Activated CD4-positive, alpha-beta T cell treated with anti-CD3 and anti-CD28 coated beads for 4 hours (primary cell): ENCODE measurements at regions not wholly inside any gene's neighbourhood (a gene's known extent, or its start where the extent isn't known, plus 50 kb on each side); places are given as distances from the start of the nearest gene placed in this dataset.
"Not testable (repeated sequence)": the region's sequence is repeated elsewhere in the genome, so short reads cannot be mapped to it uniquely, and the experiment has no call there.

Experiments
- DNase-seq, 2 donors: peaks; one replicate each; pipeline ENCODE4 v3.0.0-alpha.2; 2020

DNA sequence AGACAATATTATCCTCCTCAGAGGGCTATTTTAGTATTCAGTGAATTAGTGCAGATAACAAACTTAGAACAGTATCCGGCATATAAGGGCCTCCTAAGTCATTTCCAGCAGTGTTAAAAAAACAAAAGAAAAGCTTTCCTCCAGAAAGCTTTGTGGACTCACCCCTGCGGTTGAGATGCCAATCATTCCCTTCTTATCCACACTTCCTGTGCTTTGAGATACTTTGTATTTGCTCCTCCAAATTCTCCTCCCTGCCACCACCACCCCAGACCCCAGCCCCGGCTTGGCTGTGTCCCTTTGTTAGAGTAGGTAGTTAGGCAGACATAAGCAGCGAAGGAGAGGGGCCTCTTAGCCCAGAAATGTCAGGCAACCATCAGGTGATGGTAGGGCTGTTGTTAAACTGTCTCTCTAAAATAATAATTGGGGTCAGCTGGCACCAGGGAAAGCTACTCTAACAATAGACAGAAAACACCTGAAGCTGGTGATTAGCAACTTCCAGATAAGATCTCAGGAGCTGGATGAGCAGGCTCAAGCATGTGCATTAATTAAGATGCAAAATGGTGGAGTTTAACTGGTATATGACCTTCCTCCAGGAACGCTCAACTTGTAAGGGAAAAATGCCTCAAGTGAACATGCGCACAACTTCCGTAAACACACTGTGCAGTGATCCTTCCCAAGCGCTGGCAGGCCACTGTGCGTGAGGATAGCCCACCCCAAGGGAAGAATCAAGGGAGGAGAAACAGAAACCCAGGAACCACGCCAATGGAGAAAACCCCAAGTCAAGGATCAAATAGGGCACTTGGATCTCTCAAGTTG is 152.1 kb upstream of the EEA1 start:
- DNase-seq: no peak

DNA sequence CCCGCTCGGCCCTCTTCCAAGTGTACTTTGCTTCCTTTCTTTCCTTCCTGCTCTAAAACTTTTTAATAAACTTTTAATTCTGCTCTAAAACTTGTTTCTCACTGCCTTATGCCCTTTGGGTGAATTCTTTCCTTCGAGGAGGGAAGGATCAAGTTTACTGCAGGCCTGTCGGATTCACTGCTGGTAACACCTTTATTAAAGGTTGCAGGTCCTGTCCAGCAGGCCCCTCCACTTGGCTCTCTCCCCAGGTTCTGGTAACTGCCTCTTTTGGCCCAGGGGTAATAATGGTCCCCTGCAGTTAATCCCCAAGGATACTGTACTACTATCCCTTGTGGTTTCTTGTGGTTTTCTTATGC is 152.7 kb upstream of the EEA1 start:
- no peak for DNase-seq

DNA sequence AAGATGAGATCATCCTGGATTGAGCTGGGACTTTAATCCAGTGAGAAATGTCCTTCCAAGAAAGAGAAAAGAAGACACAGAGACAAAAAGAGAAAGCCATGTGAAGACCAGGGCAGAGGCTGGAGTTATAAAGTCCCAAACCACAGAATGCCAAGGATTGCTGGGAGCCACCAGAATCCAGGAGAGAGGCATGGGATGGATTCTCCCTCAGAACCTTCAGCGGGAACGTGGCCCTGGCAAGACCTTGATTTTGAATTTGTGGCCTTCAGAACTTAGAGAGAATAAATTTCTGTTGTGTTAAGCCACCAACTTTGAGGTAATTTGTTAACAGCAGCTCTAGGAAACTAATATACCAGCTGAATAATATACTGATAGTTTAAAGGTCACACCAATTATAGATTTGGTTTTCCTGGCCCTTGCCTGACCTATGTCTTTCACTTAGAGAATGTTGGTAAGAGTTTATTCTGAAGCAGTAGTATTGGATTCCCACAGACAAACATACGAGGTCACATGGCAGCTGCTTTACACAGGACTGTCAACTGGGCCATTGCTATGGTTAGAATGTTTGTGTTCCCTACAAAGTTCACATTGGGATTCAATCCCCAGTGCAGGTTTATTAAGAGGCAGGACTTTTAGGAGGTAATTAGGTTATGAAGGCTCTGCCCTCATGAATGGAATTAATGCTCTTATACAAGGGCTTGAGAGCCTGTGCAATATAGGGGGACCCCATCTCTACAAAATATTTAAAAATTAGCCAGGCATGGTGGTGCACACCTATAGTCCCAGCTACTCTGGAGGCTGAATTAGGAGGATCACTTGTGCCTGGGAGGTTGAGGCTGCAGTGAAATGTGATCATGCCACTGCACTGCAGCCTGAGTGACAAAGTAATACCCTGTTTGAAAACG is 156.5 kb upstream of the EEA1 start:
- no peak for DNase-seq

DNA sequence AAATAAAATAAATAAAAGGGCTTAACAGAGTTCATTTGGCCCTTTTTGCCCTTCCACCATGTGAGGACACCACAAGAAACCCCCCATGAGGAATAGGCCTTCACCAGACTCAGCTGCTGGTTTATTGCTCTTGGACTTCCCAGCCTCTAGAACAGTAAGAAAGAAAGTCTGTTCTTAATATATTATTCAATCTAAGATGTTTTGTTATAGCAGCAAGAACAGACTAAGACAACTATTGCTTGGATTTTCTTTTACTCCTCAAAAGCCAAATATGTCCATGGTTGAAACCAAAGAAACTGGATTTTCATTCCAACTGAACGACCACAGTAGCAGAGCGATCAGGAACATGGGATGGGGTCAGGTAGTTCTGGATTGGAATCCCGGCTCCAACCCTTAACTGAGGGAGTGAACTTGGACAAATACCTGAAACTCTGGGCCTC is 157.2 kb upstream of the EEA1 start:
- no peak for DNase-seq

DNA sequence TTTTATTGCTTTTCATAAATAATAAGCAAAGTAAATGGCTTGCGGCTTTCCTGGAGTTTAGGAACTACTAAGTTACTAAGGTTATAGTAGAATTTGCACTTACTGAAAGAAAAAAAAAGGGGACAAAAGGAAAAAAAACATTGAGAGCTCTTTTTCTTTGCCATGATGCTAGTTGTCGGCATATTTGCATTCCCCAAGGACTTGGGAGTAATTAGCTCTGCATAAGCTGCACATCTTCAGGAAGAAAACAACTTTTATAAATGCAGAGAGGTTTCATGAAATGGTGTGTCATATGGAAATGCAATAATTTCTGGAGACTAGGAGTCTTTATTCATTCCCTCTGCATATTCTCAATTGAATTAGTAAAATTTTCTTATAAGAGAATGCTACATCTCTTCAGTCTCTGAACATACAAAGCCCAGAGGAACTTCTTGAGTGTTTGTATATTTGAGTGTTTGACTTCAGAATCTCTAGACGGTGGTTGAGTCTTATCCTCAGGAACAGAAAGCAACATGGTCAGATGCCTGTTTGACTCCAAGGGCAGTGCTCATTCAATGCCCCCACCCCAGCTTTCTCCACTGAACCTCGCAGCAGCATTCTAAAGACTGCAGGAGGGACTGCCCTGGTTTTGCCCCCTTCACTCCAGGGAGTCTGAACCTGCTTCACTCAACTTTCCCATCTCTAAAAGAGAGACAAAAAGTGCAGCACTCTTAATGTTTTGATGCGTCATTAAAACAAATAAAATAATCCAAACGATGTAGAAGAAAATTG is 158.9 kb upstream of the EEA1 start:
- no peak for DNase-seq

DNA sequence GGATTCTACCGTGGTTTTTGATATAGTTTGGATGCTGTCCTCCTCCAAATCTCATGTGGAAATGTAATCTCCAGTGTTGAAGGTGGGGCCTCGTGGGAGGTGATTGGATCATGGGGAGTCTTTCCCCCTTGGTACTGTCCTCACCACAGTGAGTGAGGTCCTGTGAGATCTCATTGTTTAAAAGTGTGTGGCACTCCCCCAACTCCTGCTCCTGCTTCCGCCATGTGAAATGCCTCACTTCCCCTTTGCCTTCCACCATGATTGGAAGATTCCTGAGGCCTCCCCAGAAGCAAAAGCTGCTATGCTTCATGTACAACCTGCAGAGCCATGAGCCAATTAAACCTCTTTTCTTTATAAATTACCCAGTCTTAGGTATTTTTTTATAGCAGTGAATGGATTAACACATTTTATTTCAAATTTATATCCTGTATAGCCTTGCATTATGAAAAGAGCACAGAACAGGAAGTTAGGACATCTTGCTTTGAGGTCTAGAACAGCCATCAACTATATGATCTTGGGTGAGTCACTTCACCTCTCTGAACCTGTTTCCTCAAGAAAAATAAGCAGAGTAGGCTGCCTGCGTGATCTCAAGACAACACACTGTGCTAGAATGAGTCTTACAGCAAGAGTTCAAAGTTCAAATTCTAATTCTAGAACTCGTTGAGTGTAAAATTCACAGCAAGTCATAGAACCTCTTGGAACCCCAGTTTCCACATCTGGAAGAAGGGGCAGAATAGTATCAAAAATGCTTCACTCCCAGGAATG is 160.9 kb upstream of the EEA1 start:
- DNase-seq: peak in 1 of 2 donors; percentile 5

DNA sequence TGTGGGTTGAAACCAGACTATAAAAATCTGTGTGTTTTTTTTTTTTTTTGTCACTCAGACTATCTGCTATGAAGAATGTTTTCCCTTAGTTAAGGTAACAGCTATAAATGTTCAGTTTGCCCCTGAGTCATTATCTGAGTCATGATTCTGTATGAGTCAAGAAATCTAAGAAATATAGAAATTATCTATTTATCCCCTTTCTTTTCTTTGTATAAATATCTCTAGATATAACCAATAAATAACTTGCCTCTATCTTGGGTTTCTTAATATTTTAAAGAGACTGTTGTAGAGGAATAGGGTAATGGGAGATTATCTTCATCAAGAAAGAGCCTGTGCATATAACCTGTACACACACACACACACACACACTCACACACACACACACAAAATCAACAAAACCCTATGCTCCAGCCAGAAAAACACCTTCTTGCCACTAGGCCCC is 161.7 kb upstream of the EEA1 start:
- DNase-seq: no peak

DNA sequence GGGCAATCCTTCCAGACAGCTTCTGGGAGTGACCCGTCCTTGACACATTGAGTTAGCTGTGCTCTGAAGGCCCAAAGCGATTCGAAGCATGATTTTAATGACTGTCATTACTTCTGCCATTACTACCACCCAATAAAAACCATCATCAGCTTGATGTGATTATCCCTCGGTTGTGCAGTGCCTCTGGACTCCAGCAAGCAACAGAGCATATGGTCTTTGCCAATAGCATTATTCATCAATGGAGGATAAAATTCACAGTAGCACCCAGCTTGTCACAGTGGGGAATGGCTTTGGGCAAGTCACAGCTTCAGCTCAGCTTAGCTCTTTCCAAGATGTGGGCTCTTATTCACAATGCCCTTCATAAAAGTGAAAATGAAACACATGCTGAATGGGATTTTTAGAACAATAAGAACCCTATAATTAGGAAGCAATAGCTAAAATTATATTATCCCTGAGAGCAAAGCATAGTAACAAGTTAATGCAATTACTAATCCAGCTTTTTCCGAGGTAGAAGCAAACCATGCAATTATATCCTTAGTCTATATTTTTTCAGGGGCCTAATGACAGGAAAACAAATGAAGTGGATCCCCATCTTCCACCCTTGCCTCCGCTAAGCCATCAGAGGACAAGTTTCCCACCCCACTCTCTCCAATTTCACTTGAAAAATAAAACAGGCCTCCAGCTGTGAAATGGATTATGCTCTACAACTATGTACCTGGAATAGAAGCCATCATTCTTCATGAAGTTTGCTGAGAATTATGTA is 163.0 kb upstream of the EEA1 start:
- DNase-seq: no peak

DNA sequence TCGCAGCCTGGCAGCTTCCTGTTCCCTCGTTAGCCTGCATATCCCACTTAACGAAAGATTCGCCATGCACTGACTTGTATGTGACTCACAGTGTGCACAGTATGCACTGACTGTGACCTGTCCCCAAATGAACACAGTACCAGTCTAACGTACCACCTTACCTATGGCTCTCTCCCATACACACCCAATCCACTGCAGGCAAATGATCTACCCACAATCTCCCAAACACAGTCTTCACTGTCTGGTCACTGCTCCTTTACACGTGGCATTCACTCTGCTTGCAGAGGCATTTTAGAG is 163.5 kb upstream of the EEA1 start:
- no peak for DNase-seq

DNA sequence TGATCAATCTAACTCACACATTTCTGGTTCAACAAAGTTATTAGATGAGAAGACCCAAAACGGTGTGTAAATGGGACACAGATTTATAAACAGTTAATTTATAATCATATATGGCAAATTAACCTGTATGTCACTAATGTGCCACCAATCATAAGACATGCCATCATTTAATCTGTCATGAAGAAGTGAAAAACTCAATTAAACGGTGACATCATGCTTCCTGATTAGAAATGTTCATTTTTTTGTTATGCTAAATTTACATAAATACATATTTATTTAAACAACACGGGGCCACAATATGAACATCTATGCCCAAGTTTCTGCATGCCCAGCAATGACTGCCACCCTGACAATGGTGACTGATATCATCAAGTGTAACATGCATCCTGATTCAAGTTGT is 164.1 kb upstream of the EEA1 start:
- DNase-seq: no peak

DNA sequence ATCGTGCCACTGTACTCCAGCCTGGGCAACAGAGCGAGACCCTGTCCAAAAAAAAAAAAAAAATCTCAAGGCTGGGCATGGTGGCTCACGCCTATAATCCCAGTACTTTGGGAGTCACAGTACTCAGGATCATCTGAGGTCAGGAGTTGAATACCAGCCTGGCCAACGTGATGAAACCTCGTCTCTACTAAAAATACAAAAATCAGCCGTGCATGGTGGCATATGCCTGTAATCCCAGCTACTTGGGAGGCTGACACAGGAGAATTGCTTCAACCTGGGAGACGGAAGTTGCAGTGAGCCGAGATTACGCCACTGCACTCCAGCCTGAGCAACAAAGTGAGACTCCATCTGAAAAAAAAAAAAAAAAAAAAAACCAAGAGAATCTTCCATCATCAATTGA is 165.1 kb upstream of the EEA1 start:
- not testable (repeated sequence) for DNase-seq

DNA sequence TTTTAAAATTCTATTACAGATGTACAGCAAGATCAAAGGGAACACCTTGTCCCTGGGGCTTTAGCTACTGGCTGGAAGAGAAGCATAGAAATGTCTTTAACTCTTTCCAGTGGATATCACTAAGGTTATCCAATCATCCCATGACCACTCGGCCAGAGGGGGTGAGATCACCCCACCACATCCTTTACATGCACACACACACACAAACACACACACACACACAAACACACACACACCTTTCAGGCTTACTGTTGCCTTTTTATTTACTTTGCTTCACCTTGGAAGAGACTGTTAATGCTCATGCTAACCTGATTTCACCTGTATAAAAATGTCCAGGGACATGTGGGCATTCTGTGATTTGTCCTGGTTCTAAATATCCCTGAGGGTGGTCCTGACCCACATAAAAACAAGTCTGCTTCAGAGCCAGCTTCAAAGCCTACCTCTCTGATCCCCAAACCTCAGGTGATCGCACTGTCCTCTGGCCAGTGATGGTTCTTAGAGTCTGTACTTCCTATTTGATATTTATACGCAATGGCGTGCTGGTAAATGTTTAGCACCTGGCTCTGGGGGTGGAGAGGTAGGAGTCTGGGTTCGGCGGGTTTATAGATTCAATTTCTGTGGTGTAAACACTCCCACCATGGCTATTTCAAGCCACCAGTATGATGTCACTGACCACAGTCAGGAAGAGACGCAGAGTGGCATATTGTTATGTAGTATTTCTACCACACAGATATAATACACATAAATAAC is 166.1 kb upstream of the EEA1 start:
- DNase-seq: no peak

DNA sequence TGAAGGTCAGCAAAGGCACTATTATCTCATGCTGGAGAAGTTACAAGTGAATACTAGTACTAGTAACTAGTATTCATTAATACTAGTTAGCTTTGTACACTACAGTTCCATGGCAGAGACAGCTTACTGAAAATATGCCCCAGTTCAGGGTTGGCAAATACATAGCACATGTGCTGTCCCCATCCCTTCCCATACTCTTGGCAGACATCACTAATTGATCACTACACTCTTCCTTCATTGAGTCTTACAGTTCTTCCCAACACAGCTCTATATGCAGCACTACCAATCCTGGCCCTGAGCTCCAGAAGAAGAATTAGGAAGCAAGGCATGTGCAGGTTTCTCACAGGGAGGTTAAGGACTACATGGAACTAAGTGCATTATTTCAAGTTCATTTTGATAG is 168.3 kb upstream of the EEA1 start:
- no peak for DNase-seq

DNA sequence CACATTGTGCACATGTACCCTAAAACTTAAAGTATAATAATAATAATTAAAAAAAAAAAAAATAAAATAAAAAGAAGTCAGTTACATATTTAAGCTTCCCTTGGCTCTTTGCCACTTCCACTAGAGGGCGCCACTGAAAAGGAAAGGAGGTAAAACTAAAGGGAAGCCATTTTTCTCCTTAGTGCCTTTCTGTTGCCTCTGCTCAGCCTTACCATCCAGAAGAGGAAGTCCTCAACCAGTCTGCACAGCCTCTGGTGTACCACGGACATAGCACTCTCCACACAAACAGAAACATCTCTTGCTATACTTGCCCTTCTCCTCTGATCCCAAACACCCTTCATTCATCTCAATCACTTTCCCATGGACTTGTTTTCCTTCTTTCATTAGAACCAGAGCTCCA is 169.0 kb upstream of the EEA1 start:
- DNase-seq: peak; percentile 50 to 60

DNA sequence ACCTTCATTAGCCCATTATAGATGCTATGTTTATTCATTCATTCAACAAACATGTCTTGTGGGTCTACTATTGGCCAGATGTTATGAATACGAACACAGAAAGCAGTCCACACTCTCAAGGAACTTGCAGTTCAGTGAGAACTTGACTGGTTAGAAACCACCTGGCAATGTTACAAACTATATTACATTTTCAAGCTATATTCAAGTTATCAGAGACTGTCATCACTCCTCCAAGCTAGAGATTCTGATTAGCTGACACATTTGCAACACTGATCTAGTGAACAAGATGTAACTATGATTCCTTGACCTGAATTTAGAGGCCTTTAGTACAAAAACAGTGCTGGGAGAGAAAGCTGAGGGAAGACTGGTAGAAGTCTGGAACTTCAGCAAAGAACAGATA is 170.7 kb upstream of the EEA1 start:
- no peak for DNase-seq

DNA sequence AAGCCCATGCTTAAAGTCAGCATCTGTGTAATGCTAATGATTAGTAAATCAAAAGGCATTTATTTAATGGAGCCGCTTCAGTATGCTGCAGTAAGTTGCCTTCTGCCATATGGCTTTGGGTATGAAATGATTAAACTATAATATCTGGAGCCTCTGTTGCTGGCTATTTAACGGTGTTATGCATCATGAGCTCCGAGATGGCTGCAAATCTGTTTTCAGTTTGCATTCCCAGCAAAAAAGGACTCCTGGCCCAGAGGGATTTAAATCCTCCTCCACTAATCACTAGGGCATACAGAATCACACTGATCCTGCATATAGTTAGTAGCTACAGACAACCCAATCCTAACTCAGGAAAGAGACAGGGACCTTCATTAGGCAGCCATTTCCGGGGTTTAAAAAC is 171.5 kb upstream of the EEA1 start:
- DNase-seq: no peak

DNA sequence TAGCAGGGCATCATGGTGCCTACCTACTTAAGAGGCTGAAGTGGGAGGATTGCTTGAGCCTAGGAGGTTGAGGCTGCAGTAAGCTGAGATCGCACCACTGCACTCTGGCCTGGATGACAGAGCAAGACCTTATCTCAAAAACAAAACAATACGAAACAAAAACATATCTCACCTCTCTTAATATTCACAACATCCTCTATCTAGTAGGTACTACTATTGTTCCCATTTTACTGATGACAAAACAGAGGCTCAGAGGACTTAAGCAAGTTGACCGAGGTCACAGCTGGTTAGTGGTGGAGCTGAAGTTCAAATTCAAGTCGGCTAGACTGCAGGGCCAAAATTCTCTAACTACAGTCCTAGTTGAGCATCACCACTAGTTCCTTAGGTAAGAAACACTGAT is 172.3 kb upstream of the EEA1 start:
- no peak for DNase-seq

DNA sequence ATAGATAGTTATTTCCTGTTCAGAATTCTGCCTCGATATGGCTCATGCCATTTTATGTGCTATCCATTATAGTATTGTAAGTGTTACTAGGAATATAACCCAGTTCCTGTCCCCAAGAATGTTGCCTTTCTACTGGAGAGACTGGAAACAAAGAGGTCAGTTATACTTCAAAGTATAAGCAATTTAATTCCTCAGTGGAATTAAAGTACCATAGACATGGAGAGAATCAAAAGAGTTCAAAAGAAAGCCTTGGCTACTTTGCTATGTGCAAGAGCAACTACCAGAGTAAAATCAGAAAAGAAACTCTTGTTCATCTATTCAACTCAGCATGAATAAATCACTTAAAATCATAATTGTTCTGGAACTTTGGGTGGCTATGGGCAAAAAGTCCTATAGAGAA is 173.2 kb upstream of the EEA1 start:
- no peak for DNase-seq

DNA sequence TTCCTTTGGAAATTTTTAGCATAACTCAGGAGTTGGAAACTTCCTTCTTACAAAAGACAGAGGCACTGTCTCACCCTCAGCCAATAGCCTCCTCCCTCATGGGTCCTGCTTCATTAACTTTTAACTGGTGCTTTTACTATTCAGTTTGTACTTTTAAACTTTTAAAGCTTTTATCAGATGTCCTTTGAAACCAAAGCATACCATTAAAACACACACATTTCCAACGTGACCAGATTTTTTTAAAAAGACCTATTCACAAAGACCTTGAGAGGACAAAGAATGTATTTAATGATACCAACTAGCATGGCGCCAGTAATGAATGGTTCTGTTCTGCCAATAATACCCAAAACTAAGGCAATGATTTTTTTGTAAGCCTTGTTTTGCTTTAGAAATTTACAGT is 173.6 kb upstream of the EEA1 start:
- no peak for DNase-seq

DNA sequence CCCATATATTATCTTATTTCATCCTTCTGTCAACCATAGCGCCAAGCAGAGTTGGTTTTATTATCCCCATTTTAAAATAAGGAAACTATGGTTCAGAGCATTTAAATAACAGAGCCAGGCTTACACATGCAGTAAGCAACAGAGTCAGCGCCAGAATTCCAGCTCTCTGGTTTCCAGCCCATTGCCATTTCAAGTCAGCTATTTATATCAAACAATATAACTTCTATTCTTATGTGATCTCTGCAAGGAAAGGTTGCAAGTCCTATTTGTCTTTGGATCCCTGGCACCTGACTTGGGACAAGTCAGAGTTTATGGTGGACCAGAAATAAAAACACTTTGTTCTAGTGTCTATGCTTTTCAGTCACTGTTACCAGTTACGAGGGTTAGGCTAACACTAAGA is 174.1 kb upstream of the EEA1 start:
- no peak for DNase-seq

DNA sequence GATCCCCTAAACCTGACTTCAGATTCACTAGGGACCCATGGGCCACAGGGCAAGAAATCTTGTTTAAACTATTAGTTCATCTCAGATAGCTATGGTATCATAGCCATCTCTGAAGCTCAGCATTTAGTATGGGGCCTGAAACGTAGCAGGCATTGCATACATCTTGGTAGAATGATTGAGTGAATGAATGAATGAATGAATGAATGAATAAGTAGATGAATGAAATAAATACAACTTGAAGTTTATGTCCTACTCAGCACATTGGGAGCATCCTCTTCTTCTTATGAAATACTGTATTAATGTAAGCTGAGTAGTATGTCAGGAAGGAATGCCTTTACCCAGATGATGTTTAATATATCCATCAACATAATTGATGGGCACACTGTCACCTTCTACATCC is 175.4 kb upstream of the EEA1 start:
- no peak for DNase-seq
